Skeletal muscle satellite cell (primary cell): ENCODE measurements at regions not wholly inside any gene's neighbourhood (a gene's known extent, or its start where the extent isn't known, plus 50 kb on each side); places are given as distances from the start of the nearest gene placed in this dataset.
"Not testable (repeated sequence)": the region's sequence is repeated elsewhere in the genome, so short reads cannot be mapped to it uniquely, and the experiment has no call there.

Experiments used
- H3K27me3 ChIP-seq: 2 replicates; pipeline ENCODE4 v1.7.0; 2013; ENCODE audit warnings: low read length; ENCODE audit not compliant: control insufficient read depth, insufficient read depth
- H3K36me3 ChIP-seq: 2 replicates; pipeline ENCODE4 v1.7.0; 2013; ENCODE audit warnings: mild to moderate bottlenecking, control low read depth, low read length; ENCODE audit not compliant: insufficient read depth
- H3K4me1 ChIP-seq: 2 replicates; pipeline ENCODE4 v1.7.0; 2013; ENCODE audit warnings: low read length; ENCODE audit not compliant: control insufficient read depth, insufficient read depth
- H3K4me2 ChIP-seq: 2 replicates; pipeline ENCODE4 v1.7.0; 2013; ENCODE audit warnings: mild to moderate bottlenecking, low read length
- H3K4me3 ChIP-seq: 2 replicates; pipeline ENCODE4 v1.7.0; 2013; ENCODE audit warnings: low read length
- H3K9ac ChIP-seq: 2 replicates; pipeline ENCODE4 v1.7.0; 2013; ENCODE audit warnings: mild to moderate bottlenecking, low read depth, low read length, moderate library complexity
- H3K9me3 ChIP-seq: replicated peaks from 2 replicates; pipeline ENCODE4 v1.7.0; 2013; ENCODE audit warnings: mild to moderate bottlenecking, control low read depth, low read length

DNA sequence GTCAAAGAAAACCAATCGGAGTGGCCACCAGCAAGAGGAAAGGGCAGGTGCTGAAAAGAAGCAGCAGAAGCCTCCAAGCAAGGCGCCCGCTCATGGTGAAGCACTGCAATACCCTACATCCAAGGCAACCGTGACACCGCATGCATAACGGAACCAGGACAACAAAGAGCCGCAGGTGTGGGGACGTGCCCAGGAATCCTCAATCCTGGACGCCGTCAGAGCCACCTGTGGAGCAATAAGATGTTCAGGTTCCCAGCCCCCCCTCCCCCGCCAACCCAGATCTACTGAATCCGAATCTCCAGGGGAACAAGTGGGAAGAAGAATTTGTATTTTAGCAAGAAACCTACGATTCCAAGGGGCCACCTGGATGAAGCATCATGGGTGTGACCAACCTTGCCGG lies 70.8 kb downstream of the SHANK2 start:
- H3K4me3 ChIP-seq: no peak overlapping the region
- no peaks in the 10 kb centered on the region for H3K36me3 ChIP-seq
- peaks cover 3% of the 10 kb centered on the region for H3K9me3 ChIP-seq
- H3K27me3 ChIP-seq: no peaks in the 10 kb centered on the region
- peaks cover 15% of the 10 kb centered on the region for H3K4me1 ChIP-seq
- no peak overlapping the region for H3K4me2 ChIP-seq
- H3K9ac ChIP-seq: no peak overlapping the region

DNA sequence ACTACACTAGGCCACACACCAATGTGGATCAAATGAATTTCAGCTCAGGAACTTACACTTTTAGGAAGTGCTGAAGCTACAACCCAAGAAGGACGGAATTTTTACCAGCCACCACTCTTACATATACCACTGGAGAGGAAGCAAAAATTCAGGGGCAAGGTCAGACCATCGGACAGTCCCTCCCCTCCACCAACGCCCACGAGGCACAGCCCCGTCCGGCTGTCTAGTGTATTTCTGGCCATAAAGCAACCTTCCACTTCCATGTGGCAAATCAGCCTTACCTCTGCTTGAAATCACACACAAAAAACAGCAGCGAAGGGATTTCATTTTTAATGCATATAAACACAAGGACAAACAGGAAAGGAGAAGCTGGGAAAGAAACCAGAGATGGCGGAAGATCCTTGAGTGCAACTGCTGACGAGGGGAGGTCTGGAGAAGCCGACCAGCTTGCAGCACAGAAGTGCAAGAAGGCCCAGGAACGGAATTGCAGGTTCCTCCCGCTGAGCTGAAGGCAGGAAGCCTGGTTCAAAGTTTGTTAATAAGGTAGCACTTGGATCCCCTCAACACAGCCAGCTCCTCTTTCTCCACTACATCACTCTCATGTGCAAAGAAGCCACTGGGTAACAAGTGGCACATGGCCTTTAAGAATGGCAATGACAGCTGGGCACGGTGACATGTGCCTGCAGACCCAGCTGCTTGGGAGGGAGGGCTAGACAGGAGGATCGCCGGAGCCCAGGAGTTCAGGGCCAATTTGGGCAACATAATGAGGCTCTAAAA lies 71.5 kb downstream of the SHANK2 start:
- no peak overlapping the region for H3K9ac ChIP-seq
- H3K27me3 ChIP-seq: no peaks in the 10 kb centered on the region
- no peaks in the 10 kb centered on the region for H3K36me3 ChIP-seq
- H3K4me3 ChIP-seq: no peak overlapping the region
- peaks cover 4% of the 10 kb centered on the region for H3K9me3 ChIP-seq
- H3K4me1 ChIP-seq: peaks cover 12% of the 10 kb centered on the region
- no peak overlapping the region for H3K4me2 ChIP-seq

DNA sequence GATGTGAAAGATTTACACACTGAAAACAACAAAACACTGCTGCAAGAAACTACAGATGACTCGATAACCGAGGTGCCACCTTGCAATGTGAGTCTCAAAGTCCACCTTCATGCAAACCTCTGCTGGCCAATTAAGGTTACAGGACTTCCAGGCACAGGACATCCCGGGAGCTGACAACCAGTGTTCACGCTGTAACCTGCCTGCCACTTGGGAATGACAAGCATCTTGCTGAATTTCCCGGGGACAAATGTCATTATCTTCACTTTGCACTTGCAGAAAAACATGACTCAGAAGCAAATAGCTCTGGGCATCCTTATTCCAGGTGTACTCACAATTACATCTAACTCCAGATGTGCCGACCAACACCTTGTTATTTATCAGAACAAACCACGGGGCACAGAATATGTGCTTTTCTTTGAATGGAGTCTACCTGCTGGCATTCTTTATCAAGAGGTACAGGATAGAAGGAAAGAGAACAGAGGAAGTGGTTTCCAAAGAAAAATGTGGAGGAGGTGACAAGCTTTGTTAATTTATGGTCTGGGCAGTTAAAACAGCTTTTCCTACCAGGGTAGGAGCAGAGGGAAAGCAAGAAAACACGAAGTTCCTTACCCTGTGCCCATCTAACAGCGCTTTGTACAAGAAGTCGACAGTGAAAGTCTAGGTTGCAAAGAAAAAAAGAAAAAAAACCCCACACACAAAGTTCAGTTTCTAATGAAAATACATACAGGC lies 72.3 kb downstream of the SHANK2 start:
- Histone ChIP-seq H3K4me3 (no peak overlapping the region), H3K4me2 (no peak overlapping the region), H3K9me3 (peaks cover 4% of the 10 kb centered on the region), H3K36me3 (no peaks in the 10 kb centered on the region), H3K27me3 (no peaks in the 10 kb centered on the region), H3K9ac (no peak overlapping the region), H3K4me1 (peaks cover 11% of the 10 kb centered on the region)

DNA sequence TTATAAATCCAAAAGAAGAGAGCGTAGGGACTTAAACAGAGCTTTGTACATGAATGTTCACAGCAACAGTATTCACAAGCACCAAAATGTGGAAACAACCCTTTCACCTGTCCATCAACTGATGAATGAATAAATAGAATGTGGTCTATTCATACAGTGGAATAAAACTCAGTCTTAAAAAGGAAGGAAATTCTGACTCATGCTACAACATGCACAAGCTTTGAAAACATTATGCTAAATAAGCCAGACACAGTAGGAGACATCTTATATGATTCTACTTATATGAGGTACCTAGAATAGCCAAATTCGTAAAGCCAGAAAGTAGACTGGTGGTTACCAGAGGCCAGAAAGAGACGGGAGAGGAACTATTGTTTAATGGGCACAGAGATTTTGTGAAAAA lies 74.3 kb downstream of the SHANK2 start:
- Histone ChIP-seq H3K9ac (no peak overlapping the region), H3K4me1 (peaks cover 7% of the 10 kb centered on the region), H3K9me3 (peaks cover 4% of the 10 kb centered on the region), H3K27me3 (no peaks in the 10 kb centered on the region), H3K36me3 (no peaks in the 10 kb centered on the region), H3K4me2 (no peak overlapping the region), H3K4me3 (no peak overlapping the region)

DNA sequence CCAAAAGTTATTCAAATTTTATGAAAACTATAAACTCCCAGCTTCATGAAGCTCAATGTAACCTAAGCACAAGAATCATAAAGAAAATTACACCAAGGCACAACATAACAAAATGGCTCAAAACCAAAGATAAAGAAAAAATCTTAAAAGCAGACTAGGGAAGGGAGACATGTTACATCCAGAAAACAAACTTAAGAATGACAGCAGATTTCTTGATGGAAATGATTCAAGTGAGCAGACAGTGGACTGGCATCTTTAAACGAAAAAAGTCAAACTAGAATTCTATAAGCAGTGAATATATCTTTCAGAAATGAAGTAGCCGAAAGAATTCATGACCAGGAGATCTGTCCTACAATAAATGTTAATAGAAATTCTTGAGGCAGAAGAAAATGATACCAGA lies 75.6 kb downstream of the SHANK2 start:
- Histone ChIP-seq H3K4me2 (no peak overlapping the region), H3K9ac (no peak overlapping the region), H3K4me3 (no peak overlapping the region), H3K4me1 (peaks cover 7% of the 10 kb centered on the region), H3K9me3 (peaks cover 4% of the 10 kb centered on the region), H3K27me3 (no peaks in the 10 kb centered on the region), H3K36me3 (no peaks in the 10 kb centered on the region)

DNA sequence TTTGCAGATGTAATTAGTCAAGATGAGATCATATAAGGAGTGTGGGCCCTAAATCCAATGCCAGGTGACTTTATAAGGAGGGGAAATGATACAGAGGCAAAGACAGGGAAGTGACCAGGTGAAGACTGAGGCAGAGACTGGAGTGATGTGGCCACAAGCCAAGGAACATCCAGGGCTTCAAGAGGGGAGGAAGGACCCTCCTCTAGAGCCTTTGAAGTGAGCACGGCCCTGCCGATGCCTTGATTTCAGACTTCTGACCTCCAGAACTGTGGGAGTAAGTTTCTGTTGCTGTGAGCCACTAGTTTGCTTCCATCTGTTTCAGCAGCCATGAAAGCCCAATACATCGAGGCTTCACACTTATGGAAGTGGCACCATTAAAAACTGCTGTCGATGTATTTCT lies 78.7 kb downstream of the SHANK2 start:
- no peak overlapping the region for H3K9ac ChIP-seq
- peaks cover 7% of the 10 kb centered on the region for H3K4me1 ChIP-seq
- no peaks in the 10 kb centered on the region for H3K36me3 ChIP-seq

DNA sequence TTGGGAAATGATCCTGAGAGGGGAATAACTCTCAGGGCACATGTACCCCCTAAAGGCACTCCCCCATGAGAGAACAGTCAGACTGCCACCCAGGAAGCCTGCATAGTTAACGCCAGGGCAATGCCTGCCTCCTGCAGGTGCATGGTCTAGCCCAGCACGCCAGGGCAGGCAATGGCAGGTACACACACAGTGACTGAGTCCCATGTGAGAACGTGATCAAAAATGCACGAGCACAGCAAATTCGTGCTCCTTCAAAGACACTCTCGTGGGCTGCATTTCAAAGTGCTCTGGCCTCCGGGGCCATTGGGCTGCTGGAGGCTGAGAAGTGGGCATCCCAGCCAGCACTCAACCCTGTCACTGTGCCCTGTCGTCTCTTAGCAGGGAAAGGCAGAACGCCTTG lies 79.7 kb downstream of the SHANK2 start:
- Histone ChIP-seq H3K36me3 (no peaks in the 10 kb centered on the region), H3K4me1 (no peaks in the 10 kb centered on the region), H3K9ac (no peak overlapping the region), H3K4me2 (no peak overlapping the region), H3K27me3 (no peaks in the 10 kb centered on the region), H3K4me3 (no peak overlapping the region), H3K9me3 (peaks cover 4% of the 10 kb centered on the region)

More for the DNA sequence above, 78.7 kb downstream of the SHANK2 start:
- H3K9me3 ChIP-seq: peaks cover 4% of the 10 kb centered on the region
- H3K4me3 ChIP-seq: no peak overlapping the region
- no peak overlapping the region for H3K4me2 ChIP-seq
- H3K27me3 ChIP-seq: no peaks in the 10 kb centered on the region

DNA sequence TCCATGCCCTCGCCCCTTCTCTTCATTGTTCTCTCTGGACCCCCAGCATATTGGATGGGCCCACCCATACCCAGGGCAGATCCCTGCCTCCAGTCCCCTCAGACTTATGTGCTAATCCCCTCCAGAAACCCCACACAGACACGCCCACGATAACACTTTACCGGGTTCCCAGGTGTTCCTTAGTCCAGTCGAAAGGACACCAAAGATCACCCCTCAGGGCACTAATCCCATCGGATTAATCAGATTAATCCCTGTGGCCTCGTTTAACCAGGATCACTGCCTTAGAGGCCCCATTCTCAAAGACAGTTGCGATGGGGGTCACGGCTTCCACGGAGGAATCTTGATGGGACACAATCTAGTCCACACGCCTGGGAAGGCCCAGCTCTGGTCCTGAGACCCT lies 80.8 kb downstream of the SHANK2 start:
- Histone ChIP-seq H3K27me3 (no peaks in the 10 kb centered on the region), H3K4me1 (no peaks in the 10 kb centered on the region), H3K36me3 (no peaks in the 10 kb centered on the region), H3K9me3 (peaks cover 1% of the 10 kb centered on the region), H3K4me2 (no peak overlapping the region), H3K4me3 (no peak overlapping the region), H3K9ac (no peak overlapping the region)

DNA sequence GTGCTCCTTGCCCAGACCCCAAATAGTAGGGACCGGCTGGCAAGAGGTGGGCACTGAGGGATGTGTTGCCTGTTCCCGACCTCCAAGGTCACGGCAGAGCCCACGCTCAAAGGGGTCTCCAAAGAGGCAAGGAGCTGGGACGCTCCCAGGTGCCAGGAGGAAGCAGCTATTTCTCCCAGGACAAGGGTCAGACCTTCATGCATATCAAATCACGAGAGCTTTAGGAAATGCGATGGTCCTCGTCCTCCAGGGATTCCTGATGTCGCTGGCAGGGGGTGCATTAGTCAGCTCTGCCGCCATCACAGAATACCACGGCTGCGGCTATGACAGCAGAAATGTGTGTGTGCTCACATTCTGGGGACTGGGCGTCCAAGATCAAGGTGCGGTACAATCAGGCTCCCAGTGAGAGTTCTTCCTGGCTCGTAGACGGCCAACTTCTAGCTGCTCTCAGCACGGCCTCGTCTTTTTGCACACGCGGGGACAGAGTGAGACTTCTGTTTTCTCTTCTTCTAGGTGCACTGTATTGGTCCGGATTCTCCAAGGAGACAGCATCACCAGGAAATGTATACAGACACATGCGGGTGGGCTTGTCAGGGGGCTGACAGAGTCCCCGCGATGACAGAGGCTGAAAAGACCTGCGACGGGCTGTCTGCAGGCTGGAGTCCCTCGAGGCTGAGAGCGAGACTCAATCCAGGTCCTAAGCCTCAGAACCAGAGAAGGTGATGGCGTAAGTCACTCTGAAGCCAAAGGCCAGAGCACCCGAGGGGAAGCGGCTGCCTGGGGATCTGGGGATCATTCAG lies 81.6 kb downstream of the SHANK2 start:
- Histone ChIP-seq H3K4me3 (no peak overlapping the region), H3K36me3 (no peaks in the 10 kb centered on the region), H3K4me2 (no peak overlapping the region), H3K9ac (no peak overlapping the region), H3K9me3 (no peaks in the 10 kb centered on the region), H3K27me3 (no peaks in the 10 kb centered on the region), H3K4me1 (no peaks in the 10 kb centered on the region)

DNA sequence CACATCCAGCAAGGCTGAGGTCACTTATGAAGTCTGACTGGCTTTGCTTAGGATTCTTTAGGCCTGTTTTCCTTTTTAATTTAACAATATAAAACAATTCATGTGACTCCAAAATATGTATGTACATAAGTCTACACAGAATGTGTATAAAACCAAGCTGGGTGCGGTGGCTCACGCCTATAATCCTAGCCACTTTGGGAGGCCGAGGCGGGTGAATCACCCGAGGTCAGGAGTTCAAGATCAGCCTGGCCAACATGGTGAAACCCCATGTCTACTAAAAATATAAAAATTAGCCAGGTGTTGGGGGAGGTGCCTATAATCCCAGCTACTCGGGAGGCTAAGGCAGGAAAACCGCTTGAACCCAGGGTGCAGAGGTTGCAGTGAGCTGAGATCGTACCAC lies 83.1 kb downstream of the SHANK2 start:
- H3K4me2 ChIP-seq: no peak overlapping the region

DNA sequence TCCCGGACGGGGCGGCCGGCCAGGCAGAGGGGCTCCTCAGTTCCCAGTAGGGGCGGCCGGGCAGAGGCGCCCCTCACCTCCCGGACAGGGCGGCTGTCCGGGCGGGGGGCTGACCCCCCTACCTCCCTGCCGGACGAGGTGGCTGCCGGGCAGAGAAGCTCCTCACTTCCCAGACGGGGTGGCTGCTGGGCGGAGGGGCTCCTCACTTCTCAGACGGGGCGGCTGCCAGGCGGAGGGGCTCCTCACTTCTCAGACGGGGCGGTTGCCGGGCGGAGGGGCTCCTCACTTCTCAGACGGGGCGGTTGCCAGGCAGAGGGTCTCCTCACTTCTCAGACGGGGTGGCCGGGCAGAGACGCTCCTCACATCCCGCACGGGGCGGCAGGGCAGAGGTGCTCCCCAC lies 84.6 kb downstream of the SHANK2 start:
- not testable (repeated sequence) for H3K36me3 ChIP-seq, H3K4me3 ChIP-seq, H3K9ac ChIP-seq, H3K9me3 ChIP-seq, H3K27me3 ChIP-seq, H3K4me2 ChIP-seq, H3K4me1 ChIP-seq

More for the DNA sequence above, 83.1 kb downstream of the SHANK2 start:
- no peak overlapping the region for H3K9ac ChIP-seq
- H3K36me3 ChIP-seq: no peaks in the 10 kb centered on the region
- no peaks in the 10 kb centered on the region for H3K27me3 ChIP-seq
- no peaks in the 10 kb centered on the region for H3K4me1 ChIP-seq
- no peaks in the 10 kb centered on the region for H3K9me3 ChIP-seq
- no peak overlapping the region for H3K4me3 ChIP-seq
